ENCODE measurements at regions not wholly inside any gene's neighbourhood (a gene's known extent, or its start where the extent isn't known, plus 50 kb on each side); places are given as distances from the start of the nearest gene placed in this dataset.

GRCh38 chr4:111500858-111501257 lies 644.4 kb upstream of the FAM241A start:
- Histone ChIP-seq H4K20me1 (replicated peaks; ENCODE audit: control insufficient read depth, insufficient read depth, low read length) (no peaks in the 10 kb centered on the region), H3K36me3 (ENCODE audit: control insufficient read depth, insufficient read depth, low read length) (no peaks in the 10 kb centered on the region), H3K27me3 (ENCODE audit: control insufficient read depth in 2 of 2, insufficient read depth in 2 of 2, low read length in 2 of 2) (no peaks in the 10 kb centered on the region), H3K79me2 (ENCODE audit: control insufficient read depth, insufficient read depth, low read length) (no peaks in the 10 kb centered on the region), H3K4me3 (no peak overlapping the region), H3K9ac (ENCODE audit: insufficient read depth in 1 of 2, low read depth in 2 of 2, low read length in 2 of 2) (no peak overlapping the region), H3K27ac (ENCODE audit: extremely low read depth, low read depth, low read length) (no peak overlapping the region), H3K9me3 (replicated peaks; ENCODE audit: control insufficient read depth, insufficient read depth, low read depth, low read length) (no peaks in the 10 kb centered on the region), H3K4me2 (ENCODE audit: insufficient read depth, low read length) (no peak overlapping the region), H3K9me1 (ENCODE audit: control insufficient read depth, insufficient read depth, low read length) (no peaks in the 10 kb centered on the region), H3K4me1 (replicated peaks in 1 of 2; ENCODE audit: control insufficient read depth in 2 of 2, insufficient read depth in 2 of 2, low read length in 2 of 2) (no peaks in the 10 kb centered on the region), H2AFZ (ENCODE audit: low read depth, low read length) (no peak overlapping the region)
- BruUV-seq (replicated peaks): no TSS peak
- ATAC-seq: no peak
- POLR2A ChIA-PET: no interaction called here
- in situ Hi-C loops (cut with MboI): no loop called here
- CTCF ChIA-PET (ENCODE audit: low intra/inter-chr PET ratio): no interaction called here
- DNase-seq (ENCODE audit: extremely low read depth in 1 of 4, low spot score in 3 of 4): no peak
- intact Hi-C loops (cut with micrococcal nuclease): no loop called here
- no peak for TF ChIP-seq ARID1B (IDR thresholded peaks at IDR 0.05)
- no peak for TF ChIP-seq ZNF311 (CRISPR knock-in tag; IDR thresholded peaks at IDR 0.05)
- no peak for TF ChIP-seq ESRRB (CRISPR knock-in tag; IDR thresholded peaks at IDR 0.05; ENCODE audit: borderline replicate concordance)
- TF ChIP-seq GABPB2 (CRISPR knock-in tag; conservative IDR thresholded peaks at IDR 0.05): no peak
- no peak for TF ChIP-seq KLF1 (tag; IDR thresholded peaks at IDR 0.05)
- TF ChIP-seq ZNF282 (CRISPR knock-in tag; IDR thresholded peaks at IDR 0.05): no peak
- no peak for TF ChIP-seq SETDB1 (IDR thresholded peaks at IDR 0.05; ENCODE audit: low read length)
- no peak for TF ChIP-seq ZNF584 (CRISPR knock-in tag; IDR thresholded peaks at IDR 0.05; ENCODE audit: low read depth)
- TF ChIP-seq VEZF1 (CRISPR knock-in tag; IDR thresholded peaks at IDR 0.05): no peak
- no peak for TF ChIP-seq ZBTB5 (IDR thresholded peaks at IDR 0.05)
- no peak for TF ChIP-seq CBX1 (IDR thresholded peaks at IDR 0.05; ENCODE audit: low read depth)
- TF ChIP-seq HDAC8 (tag; IDR thresholded peaks at IDR 0.05): no peak
- TF ChIP-seq KAT2B (IDR thresholded peaks at IDR 0.05; ENCODE audit: low read depth, low read length): no peak
- TF ChIP-seq NCOA6 (IDR thresholded peaks at IDR 0.05): no peak
- no peak for TF ChIP-seq POLR2H (tag; IDR thresholded peaks at IDR 0.05; ENCODE audit: low read depth)
- TF ChIP-seq ZFP36 (IDR thresholded peaks at IDR 0.05; ENCODE audit: low read depth, low read length, partially characterized antibody): no peak
- no peak for TF ChIP-seq ATF4 (CRISPR knock-in tag; IDR thresholded peaks at IDR 0.05)
- TF ChIP-seq ZNF785 (CRISPR knock-in tag; IDR thresholded peaks at IDR 0.05): no peak
- TF ChIP-seq SMC3 (conservative IDR thresholded peaks at IDR 0.05; ENCODE audit: insufficient read depth, low read depth, low read length): no peak
- TF ChIP-seq ZNF354B (CRISPR knock-in tag; IDR thresholded peaks at IDR 0.05): no peak
- 0% methylated on average over 3 of the region's 3 CpGs for WGBS (ENCODE audit: insufficient coverage, low coverage, missing lambda C conversion rate)
- no peak for FAIRE-seq
